ENCODE measurements at regions not wholly inside any gene's neighbourhood (a gene's known extent, or its start where the extent isn't known, plus 50 kb on each side); places are given as distances from the start of the nearest gene placed in this dataset.

GRCh38 chr6:147849401-147850330 is 341.2 kb downstream of the SAMD5 start:
- TF ChIP-seq CTCF (IDR thresholded peaks at IDR 0.05) (no peak), ZFX (IDR thresholded peaks at IDR 0.05; ENCODE audit: borderline replicate concordance) (no peak)
- H3K27ac ChIP-seq, result no peak overlapping the region

- TF ChIP-seq CTCF (IDR thresholded peaks at IDR 0.05), result no peak
- TF ChIP-seq ZFX (IDR thresholded peaks at IDR 0.05; ENCODE audit: borderline replicate concordance), result no peak
- no peak overlapping the region for H3K27ac ChIP-seq
Observed at GRCh38 chr6:147852772-147853171, 344.3 kb downstream of the SAMD5 start.

GRCh38 chr6:147853574-147853973 is 345.1 kb downstream of the SAMD5 start:
- no peak for TF ChIP-seq CTCF (IDR thresholded peaks at IDR 0.05)
- TF ChIP-seq ZFX (IDR thresholded peaks at IDR 0.05; ENCODE audit: borderline replicate concordance), result no peak
- no peak overlapping the region for H3K27ac ChIP-seq

- TF ChIP-seq ZFX (IDR thresholded peaks at IDR 0.05; ENCODE audit: borderline replicate concordance), result no peak
- no peak for TF ChIP-seq CTCF (IDR thresholded peaks at IDR 0.05)
- no peak overlapping the region for H3K27ac ChIP-seq
Observed at GRCh38 chr6:147855803-147856482, 347.5 kb downstream of the SAMD5 start.

GRCh38 chr6:147856687-147857086 is 348.2 kb downstream of the SAMD5 start:
- TF ChIP-seq ZFX (IDR thresholded peaks at IDR 0.05; ENCODE audit: borderline replicate concordance), result no peak
- no peak for TF ChIP-seq CTCF (IDR thresholded peaks at IDR 0.05)
- H3K27ac ChIP-seq, result no peak overlapping the region

- H3K27ac ChIP-seq, result no peak overlapping the region
- no peak for TF ChIP-seq CTCF (IDR thresholded peaks at IDR 0.05)
- no peak for TF ChIP-seq ZFX (IDR thresholded peaks at IDR 0.05; ENCODE audit: borderline replicate concordance)
Observed at GRCh38 chr6:147858421-147858820, 349.9 kb downstream of the SAMD5 start.

- TF ChIP-seq CTCF (IDR thresholded peaks at IDR 0.05) (no peak), ZFX (IDR thresholded peaks at IDR 0.05; ENCODE audit: borderline replicate concordance) (no peak)
- no peak overlapping the region for H3K27ac ChIP-seq
Observed at GRCh38 chr6:147859071-147859470, 350.6 kb downstream of the SAMD5 start.
